MG63 (cell line): ENCODE measurements at regions not wholly inside any gene's neighbourhood (a gene's known extent, or its start where the extent isn't known, plus 50 kb on each side); places are given as distances from the start of the nearest gene placed in this dataset.

Source experiments
- DNase-seq: peaks from one replicate; pipeline ENCODE4 v3.0.0-alpha.2; 2020
- H3K27me3 ChIP-seq: fragments of 250-450 bp; sonication (Bioruptor Pico); 2 replicates; pipeline ENCODE4 v1.5.1; 2020; ENCODE audit warnings: mild to moderate bottlenecking, moderate library complexity
- H3K36me3 ChIP-seq: fragments of 250-450 bp; sonication (Bioruptor Pico); 2 replicates; pipeline ENCODE4 v1.5.1; 2020; ENCODE audit warnings: mild to moderate bottlenecking, moderate library complexity
- H3K4me3 ChIP-seq: fragments of 250-450 bp; sonication (Bioruptor Pico); 2 replicates; pipeline ENCODE4 v1.5.1; 2020; ENCODE audit warnings: mild to moderate bottlenecking, moderate library complexity
- H3K9me3 ChIP-seq: fragments of 250-450 bp; sonication (Bioruptor Pico); 2 replicates; pipeline ENCODE4 v1.5.1; 2020; ENCODE audit warnings: mild to moderate bottlenecking, moderate library complexity

- no peak overlapping the region for H3K4me3 ChIP-seq
- H3K36me3 ChIP-seq: no peaks in the 10 kb centered on the region
- H3K27me3 ChIP-seq: no peaks in the 10 kb centered on the region
- DNase-seq: peak; percentile 61
- no peaks in the 10 kb centered on the region for H3K9me3 ChIP-seq
Observed at GRCh38 chr10:3482200-3482993, 302.6 kb downstream of the KLF6 start.

- no peak overlapping the region for H3K4me3 ChIP-seq
- no peaks in the 10 kb centered on the region for H3K36me3 ChIP-seq
- H3K27me3 ChIP-seq: no peaks in the 10 kb centered on the region
- no peak for DNase-seq
- H3K9me3 ChIP-seq: no peaks in the 10 kb centered on the region
Observed at GRCh38 chr10:3481496-3481895, 303.5 kb downstream of the KLF6 start.

DNA sequence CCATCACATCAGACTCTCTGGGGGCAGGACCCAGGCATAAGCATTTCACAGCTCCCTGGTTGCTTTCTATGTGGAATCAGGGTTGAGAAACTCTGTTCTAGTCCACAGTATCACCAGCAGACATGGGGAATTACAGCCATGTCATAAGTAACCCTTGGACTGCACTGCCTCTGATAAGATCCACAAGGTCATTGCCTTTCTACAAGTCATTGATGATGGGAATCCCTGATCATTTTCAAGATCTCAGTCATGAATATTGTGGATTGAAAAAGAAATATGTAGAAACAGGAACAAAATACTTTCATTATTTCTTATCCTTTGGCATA is 304.1 kb downstream of the KLF6 start:
- Histone ChIP-seq H3K36me3 (no peaks in the 10 kb centered on the region), H3K27me3 (no peaks in the 10 kb centered on the region), H3K4me3 (no peak overlapping the region), H3K9me3 (no peaks in the 10 kb centered on the region)
- DNase-seq: no peak

DNA sequence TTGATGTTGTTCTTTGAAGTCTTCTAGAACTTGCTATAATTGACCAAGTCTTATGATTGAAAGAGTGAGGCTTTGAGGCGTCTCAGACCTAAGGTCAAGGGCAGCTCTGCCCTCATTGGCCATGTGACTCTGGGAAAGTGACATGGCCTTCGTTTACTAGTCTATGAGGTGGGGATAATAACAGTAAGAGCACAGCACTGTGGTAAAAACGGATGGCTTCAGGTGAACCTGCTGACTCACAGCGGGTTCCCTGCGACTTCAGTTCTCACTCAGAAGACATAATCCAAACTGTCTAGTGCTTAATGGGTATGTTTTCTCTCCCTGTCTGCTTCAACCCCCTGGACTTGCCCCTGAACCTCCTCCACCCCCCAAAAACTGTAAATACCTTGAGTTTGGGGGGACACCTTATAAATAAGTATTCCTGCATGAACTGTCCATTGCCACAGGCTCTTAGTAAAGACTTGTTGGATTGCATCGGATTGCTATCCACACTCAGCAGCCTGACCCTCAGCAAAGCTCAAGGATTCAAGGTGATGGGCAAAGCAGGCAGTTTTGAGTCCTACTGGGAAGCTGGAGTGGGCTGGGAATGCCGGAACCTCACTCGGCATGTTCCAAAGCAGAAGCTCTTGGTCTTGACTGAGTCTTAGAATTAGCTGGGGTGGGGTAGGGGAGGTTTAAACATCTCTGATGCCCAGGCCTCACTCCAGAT is 304.6 kb downstream of the KLF6 start:
- DNase-seq: no peak
- Histone ChIP-seq H3K4me3 (no peak overlapping the region), H3K36me3 (no peaks in the 10 kb centered on the region), H3K9me3 (no peaks in the 10 kb centered on the region), H3K27me3 (no peaks in the 10 kb centered on the region)

DNA sequence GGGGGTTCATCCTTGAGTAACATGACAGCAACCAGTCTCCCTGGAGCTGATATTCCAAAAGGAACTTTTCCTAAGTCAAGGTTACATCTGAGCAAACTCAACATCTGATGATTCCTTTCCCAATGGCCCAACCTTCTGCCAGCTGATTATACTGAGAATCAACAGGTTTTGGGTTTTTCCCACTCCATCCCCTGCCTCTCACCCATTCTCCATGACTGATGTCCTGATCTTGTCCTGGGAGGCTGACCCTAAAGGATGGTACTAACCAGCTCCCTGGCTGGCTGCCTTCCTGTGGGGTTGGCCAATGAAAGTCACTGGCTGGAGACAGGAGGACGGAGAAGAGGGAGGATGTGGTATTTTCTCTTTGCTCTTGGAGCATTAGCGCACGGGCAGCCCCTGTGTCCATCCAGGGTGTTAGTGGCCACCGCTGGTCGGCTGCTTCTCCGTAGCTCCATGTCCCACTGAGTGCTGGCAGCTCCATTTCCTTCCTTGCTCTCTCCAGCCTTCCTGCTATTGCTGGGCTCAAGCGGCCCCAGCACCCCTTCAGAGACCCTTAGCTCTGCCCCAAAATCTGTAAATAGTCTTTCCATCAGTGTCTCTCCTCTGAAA is 306.2 kb upstream of the PITRM1 start:
- H3K36me3 ChIP-seq: no peaks in the 10 kb centered on the region

DNA sequence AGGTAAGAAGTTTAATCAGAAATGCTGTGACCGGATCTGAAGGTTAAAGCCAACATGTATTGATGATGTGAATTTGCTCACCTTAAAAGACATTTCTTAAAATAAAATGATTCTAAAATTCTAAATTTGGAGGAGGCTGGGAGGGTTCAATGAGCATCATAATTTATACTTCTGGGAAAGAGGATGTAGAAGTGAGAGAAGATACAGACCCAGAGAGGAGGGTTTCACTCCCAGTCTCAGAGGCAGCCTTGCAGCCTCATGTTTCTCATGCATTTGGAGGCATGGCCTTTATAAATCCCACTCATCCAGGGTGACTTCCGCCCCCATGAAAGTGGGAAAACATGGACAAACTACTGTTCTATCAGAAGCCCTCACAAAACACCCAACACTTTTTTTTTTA is 305.6 kb upstream of the PITRM1 start:
- Histone ChIP-seq H3K27me3 (no peaks in the 10 kb centered on the region), H3K9me3 (no peaks in the 10 kb centered on the region), H3K4me3 (no peak overlapping the region), H3K36me3 (no peaks in the 10 kb centered on the region)
- DNase-seq: no peak

More for the DNA sequence above, 306.2 kb upstream of the PITRM1 start:
- H3K4me3 ChIP-seq: no peak overlapping the region
- no peak for DNase-seq
- H3K9me3 ChIP-seq: no peaks in the 10 kb centered on the region
- H3K27me3 ChIP-seq: no peaks in the 10 kb centered on the region

GRCh38 chr10:3477683-3478082 is 305.1 kb upstream of the PITRM1 start:
- Histone ChIP-seq H3K27me3 (no peaks in the 10 kb centered on the region), H3K4me3 (no peak overlapping the region), H3K36me3 (no peaks in the 10 kb centered on the region), H3K9me3 (no peaks in the 10 kb centered on the region)
- no peak for DNase-seq

- Histone ChIP-seq H3K36me3 (no peaks in the 10 kb centered on the region), H3K27me3 (no peaks in the 10 kb centered on the region), H3K9me3 (no peaks in the 10 kb centered on the region), H3K4me3 (no peak overlapping the region)
- no peak for DNase-seq
Observed at GRCh38 chr10:3476640-3477448, 304.3 kb upstream of the PITRM1 start.

DNA sequence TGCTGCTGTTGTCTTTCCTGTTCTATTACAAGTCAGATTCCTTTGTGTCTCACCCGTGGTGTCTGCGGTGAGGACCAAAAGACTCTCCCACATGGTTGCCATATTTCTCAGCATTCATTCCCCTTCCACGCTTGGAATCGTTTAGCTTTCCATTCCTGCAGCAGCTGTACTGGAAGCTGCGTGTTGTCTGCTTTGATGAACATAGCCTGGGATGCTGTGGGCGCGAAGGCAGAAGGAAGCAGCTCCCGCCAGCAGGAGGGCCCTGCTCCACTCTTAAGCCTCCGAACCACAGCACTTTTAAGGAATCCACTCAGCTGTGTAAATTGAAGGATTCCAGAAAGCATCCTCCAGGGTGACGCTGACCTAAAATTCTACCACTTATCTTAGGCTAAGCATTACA is 303.6 kb upstream of the PITRM1 start:
- Histone ChIP-seq H3K4me3 (no peak overlapping the region), H3K27me3 (no peaks in the 10 kb centered on the region), H3K9me3 (no peaks in the 10 kb centered on the region), H3K36me3 (no peaks in the 10 kb centered on the region)
- no peak for DNase-seq

- no peak overlapping the region for H3K4me3 ChIP-seq
- H3K9me3 ChIP-seq: no peaks in the 10 kb centered on the region
- no peaks in the 10 kb centered on the region for H3K36me3 ChIP-seq
- DNase-seq: no peak
- H3K27me3 ChIP-seq: no peaks in the 10 kb centered on the region
Observed at GRCh38 chr10:3475367-3475766, 302.8 kb upstream of the PITRM1 start.

DNA sequence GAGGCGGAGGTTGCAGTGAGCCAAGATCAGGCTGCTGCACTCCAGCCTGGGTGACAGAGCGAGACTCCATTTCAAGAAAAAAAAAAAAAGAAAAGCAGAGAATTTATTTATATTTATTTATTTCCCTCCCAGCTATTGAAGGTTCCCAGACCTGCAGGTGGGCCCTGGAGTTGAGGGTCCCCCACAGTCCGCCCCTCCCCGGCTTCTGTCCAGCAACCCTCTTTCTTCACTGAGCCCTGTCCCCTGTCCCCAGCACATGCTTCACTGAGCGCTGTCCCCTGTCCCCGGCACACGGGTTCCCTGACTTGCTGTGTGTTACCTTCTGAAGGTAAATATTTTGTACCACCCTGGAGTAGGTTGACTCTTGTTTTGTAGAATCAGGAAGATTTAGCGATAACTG is 301.7 kb upstream of the PITRM1 start:
- no peak for DNase-seq
- no peaks in the 10 kb centered on the region for H3K36me3 ChIP-seq
- H3K9me3 ChIP-seq: no peaks in the 10 kb centered on the region
- no peaks in the 10 kb centered on the region for H3K27me3 ChIP-seq
- H3K4me3 ChIP-seq: no peak overlapping the region

DNA sequence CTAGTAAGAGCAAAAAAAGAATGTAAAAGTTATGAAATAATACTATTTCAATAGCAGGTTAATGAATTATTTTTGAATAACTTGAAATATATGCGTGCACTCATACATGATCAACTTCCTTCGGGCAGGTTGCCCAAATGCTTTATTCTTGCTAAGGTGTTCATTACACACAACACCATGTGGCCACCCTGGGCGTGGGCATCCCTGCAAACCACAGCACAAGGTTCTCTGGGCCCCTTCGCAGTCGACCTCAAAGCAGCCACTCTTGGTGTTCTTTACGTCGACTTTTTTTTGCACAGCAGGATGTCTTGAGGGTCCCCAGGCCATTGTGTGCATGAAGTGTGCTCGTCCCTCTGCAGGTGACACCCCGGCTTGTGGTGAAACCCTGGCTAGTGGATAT is 300.7 kb upstream of the PITRM1 start:
- H3K9me3 ChIP-seq: no peaks in the 10 kb centered on the region
- no peaks in the 10 kb centered on the region for H3K36me3 ChIP-seq
- no peak overlapping the region for H3K4me3 ChIP-seq

DNA sequence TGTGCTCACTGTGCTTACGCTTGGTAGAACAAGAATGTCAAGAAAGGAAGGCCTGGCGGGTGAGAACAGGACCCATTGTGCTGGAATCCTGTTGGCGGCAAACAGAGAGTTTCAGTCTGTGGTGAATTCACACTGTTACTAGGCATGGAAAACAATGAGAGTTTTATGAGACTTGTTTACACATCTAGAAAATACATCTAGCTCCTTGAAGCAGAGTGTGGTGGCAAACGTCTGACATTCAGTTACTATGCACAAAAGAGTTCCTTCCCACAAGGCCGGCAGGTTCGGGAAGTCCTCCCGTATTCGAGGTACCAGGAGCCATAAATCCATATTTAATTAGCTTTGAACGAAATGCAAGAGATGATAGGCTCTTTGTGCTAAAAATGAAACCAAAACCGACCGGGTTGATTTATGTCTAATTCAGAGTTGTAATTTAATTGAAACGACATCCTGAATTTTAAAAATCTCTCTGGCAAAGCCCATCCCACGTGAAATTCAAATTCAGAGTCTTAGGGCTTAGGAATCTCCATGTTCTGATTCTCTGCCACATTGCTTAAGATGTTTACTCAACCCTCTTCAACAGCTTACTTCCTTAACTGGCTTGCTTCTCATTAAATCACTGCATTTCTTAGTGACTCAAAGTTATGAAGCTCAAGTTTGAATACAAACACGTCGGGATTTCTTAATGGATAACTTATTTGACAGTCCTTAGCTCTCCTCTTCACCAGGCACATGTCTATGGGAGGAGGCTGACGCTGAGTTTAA is 299.9 kb upstream of the PITRM1 start:
- no peaks in the 10 kb centered on the region for H3K36me3 ChIP-seq
- no peak for DNase-seq
- no peaks in the 10 kb centered on the region for H3K27me3 ChIP-seq
- no peaks in the 10 kb centered on the region for H3K9me3 ChIP-seq
- no peak overlapping the region for H3K4me3 ChIP-seq

More for the DNA sequence above, 300.7 kb upstream of the PITRM1 start:
- H3K27me3 ChIP-seq: no peaks in the 10 kb centered on the region
- no peak for DNase-seq

DNA sequence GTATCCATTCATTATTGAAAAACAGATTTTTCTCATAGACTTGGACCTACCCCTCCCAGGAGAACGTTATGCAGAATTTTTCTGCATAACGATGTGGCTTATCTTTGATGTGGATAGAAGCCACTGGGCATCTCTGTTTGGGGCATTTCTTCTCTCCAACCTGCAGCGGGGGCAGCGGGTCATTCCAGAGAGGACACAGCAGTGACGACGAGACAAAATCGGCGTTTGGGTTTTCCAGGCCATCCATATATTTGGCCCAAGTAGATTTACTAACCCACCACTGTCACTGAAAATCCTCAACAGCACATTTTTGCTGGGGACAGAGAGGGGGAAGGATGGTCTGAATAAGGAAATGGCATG is 299.3 kb upstream of the PITRM1 start:
- Histone ChIP-seq H3K9me3 (no peaks in the 10 kb centered on the region), H3K27me3 (no peaks in the 10 kb centered on the region), H3K4me3 (no peak overlapping the region), H3K36me3 (no peaks in the 10 kb centered on the region)
- DNase-seq: no peak

- no peak for DNase-seq
- H3K4me3 ChIP-seq: no peak overlapping the region
- H3K9me3 ChIP-seq: no peaks in the 10 kb centered on the region
- H3K27me3 ChIP-seq: no peaks in the 10 kb centered on the region
- H3K36me3 ChIP-seq: no peaks in the 10 kb centered on the region
Observed at GRCh38 chr10:3471472-3471871, 298.9 kb upstream of the PITRM1 start.

GRCh38 chr10:3470191-3470590 is 297.6 kb upstream of the PITRM1 start:
- H3K4me3 ChIP-seq: no peak overlapping the region
- no peaks in the 10 kb centered on the region for H3K27me3 ChIP-seq
- no peaks in the 10 kb centered on the region for H3K36me3 ChIP-seq
- no peak for DNase-seq
- no peaks in the 10 kb centered on the region for H3K9me3 ChIP-seq

DNA sequence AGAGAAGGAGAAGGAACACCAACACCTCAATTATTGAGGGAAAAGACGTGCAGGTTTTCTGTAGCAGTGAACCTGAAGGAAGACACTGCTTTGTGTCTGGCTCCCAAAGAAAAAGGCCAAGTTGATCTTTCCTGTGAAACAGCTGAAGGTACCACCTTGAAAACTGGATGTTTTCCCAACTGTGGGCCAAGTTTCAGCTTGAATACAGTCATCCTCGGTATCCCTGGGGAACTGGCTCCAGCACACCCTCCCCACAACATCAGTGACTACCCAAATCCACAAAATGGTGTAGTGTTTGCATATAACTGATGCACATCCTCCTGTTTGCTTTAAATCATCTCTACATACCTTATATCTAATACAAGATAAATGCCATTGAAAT is 297.0 kb upstream of the PITRM1 start:
- Histone ChIP-seq H3K9me3 (no peaks in the 10 kb centered on the region), H3K36me3 (no peaks in the 10 kb centered on the region), H3K4me3 (no peak overlapping the region), H3K27me3 (no peaks in the 10 kb centered on the region)
- DNase-seq: peak; percentile 34
